A549 (cell line): ENCODE measurements at regions not wholly inside any gene's neighbourhood (a gene's known extent, or its start where the extent isn't known, plus 50 kb on each side); places are given as distances from the start of the nearest gene placed in this dataset.
"Not testable (repeated sequence)": the region's sequence is repeated elsewhere in the genome, so short reads cannot be mapped to it uniquely, and the experiment has no call there.

Experiments
- ATAC-seq, 2 experiments: fragments of 200-7000 bp in 1 of 2; fragments of >200 bp in 1 of 2; cut with Nextera tagmentation in 1 of 2; cut with Tn5 transposase in 1 of 2; 3 replicates each; pipeline versions ENCODE4 v1.8.0 to v1.9.1; 2018 to 2020; ENCODE audit warnings: mild to moderate bottlenecking in 1 of 2, moderate library complexity in 1 of 2
- CTCF ChIA-PET: fragments of 300-600 bp; sonication (Branson Sonifier 250); formaldehyde crosslinking; extraction: SDS; loops from one replicate; lab custom pipeline; 2021; ENCODE audit warnings: antibody characterized with exemption, inconsistent platforms; lab: Yijun Ruan, JAX
- POLR2A ChIA-PET: fragments of 350-600 bp; formaldehyde crosslinking; extraction: SDS; loops from one replicate; lab custom pipeline; 2021; ENCODE audit warnings: antibody characterized with exemption, inconsistent platforms; lab: Yijun Ruan, JAX
- DNase-seq, 2 experiments: peaks; one replicate each; pipeline versions ENCODE4 v3.0.0 to v3.0.0-alpha.2; 2011 to 2016; ENCODE audit warnings: low read depth in 1 of 2, low spot score in 1 of 2
- FAIRE-seq: peaks from 2 replicates; lab custom pipeline; 2011; peaks lifted over from hg19 to GRCh38; lab: Jason Lieb, UNC
- H3K27ac ChIP-seq, 2 experiments: fragments of >200 bp; sonication (Bioruptor Twin); formaldehyde crosslinking; 3 replicates each; pipeline ENCODE4 v1.5.1; 2016 to 2017
- H3K4me1 ChIP-seq: fragments of >200 bp; sonication (Bioruptor Twin); formaldehyde crosslinking; 3 replicates; pipeline ENCODE4 v1.6.1; 2016
- H3K4me2 ChIP-seq: fragments of >200 bp; sonication (Bioruptor Twin); formaldehyde crosslinking; 3 replicates; pipeline ENCODE4 v1.6.1; 2016
- H3K4me3 ChIP-seq: fragments of >200 bp; sonication (Bioruptor Twin); formaldehyde crosslinking; 3 replicates; pipeline ENCODE4 v1.5.1; 2016
- H3K9me3 ChIP-seq: fragments of >200 bp; sonication (Bioruptor Twin); formaldehyde crosslinking; 3 replicates; pipeline ENCODE4 v1.6.1; 2016
- CBX2 ChIP-seq: fragments of 200-600 bp; sonication (generic); IDR thresholded peaks from 2 replicates; pipeline ENCODE4 v1.6.1; 2016; ENCODE audit warnings: low read depth, mild to moderate bottlenecking, borderline replicate concordance
- E2F6 ChIP-seq: IDR thresholded peaks from 2 replicates; pipeline ENCODE4 v1.6.1; 2012; ENCODE audit warnings: low read depth, borderline replicate concordance
- FOSL2 ChIP-seq, 2 experiments: fragments of 450-650 bp in 1 of 2; fragments of >200 bp in 1 of 2; sonication (Bioruptor Twin) in 1 of 2; formaldehyde crosslinking; IDR thresholded peaks; 2 replicates each; pipeline versions ENCODE4 v1.5.0 to v1.6.1; 2016 to 2020; ENCODE audit warnings: mild to moderate bottlenecking in 1 of 2, moderate library complexity in 1 of 2
- GATA3 ChIP-seq: IDR thresholded peaks from 2 replicates; pipeline ENCODE4 v1.6.1; 2012; ENCODE audit warnings: borderline replicate concordance
- HEYL ChIP-seq: fragments of 250-450 bp; sonication (Bioruptor Pico); IDR thresholded peaks from 2 replicates; pipeline ENCODE4 v1.8.0; 2021; ENCODE audit warnings: mild to moderate bottlenecking, moderate library complexity
- JUN ChIP-seq, 2 experiments: fragments of >200 bp; sonication (Bioruptor Twin); formaldehyde crosslinking; IDR thresholded peaks; 2 replicates in 1 of 2; 3 replicates in 1 of 2; pipeline ENCODE4 v1.6.1; 2016 to 2017
- JUNB ChIP-seq: fragments of >200 bp; sonication (Bioruptor Twin); formaldehyde crosslinking; IDR thresholded peaks from 2 replicates; pipeline ENCODE4 v1.6.1; 2016
- MAFK ChIP-seq: fragments of 450-650 bp; IDR thresholded peaks from 2 replicates; pipeline ENCODE4 v1.6.1; 2014; ENCODE audit not compliant: partially characterized antibody
- NPAS2 ChIP-seq: fragments of 250-450 bp; sonication (Bioruptor Pico); IDR thresholded peaks from 2 replicates; pipeline ENCODE4 v1.8.0; 2022; ENCODE audit warnings: mild to moderate bottlenecking, moderate library complexity, borderline replicate concordance
- RAD21 ChIP-seq, 2 experiments: fragments of >200 bp in 1 of 2; sonication (Bioruptor Twin) in 1 of 2; formaldehyde crosslinking in 1 of 2; IDR thresholded peaks in 1 of 2; conservative IDR thresholded peaks in 1 of 2; 2 replicates in 1 of 2; 3 replicates in 1 of 2; pipeline ENCODE4 v1.6.1; 2012 to 2018; ENCODE audit warnings: inconsistent platforms in 1 of 2
- REST ChIP-seq: fragments of 200-600 bp; sonication (generic); IDR thresholded peaks from 2 replicates; pipeline ENCODE4 v1.6.1; 2016; ENCODE audit warnings: antibody characterized with exemption, mild to moderate bottlenecking, moderate library complexity
- RNF2 ChIP-seq: fragments of 200-600 bp; sonication (generic); IDR thresholded peaks from 2 replicates; pipeline ENCODE4 v1.6.1; 2016; ENCODE audit warnings: low read depth, mild to moderate bottlenecking, antibody characterized with exemption, moderate library complexity, borderline replicate concordance
- ZFP36 ChIP-seq: fragments of 450-650 bp; IDR thresholded peaks from 2 replicates; pipeline ENCODE4 v1.6.1; 2014; ENCODE audit warnings: borderline replicate concordance; ENCODE audit not compliant: partially characterized antibody
- WGBS: methylation state at CpG from one replicate; pipeline ENCODE4 v1.1.6; 2017; ENCODE audit errors: missing lambda C conversion rate; 5-methylcytosine and 5-hydroxymethylcytosine counted together

- Histone ChIP-seq H3K4me2 (no peak overlapping the region), H3K9me3 (no peaks in the 10 kb centered on the region), H3K4me1 (no peaks in the 10 kb centered on the region), H3K4me3 (no peak overlapping the region), H3K27ac (no peak overlapping the region)
- CTCF ChIA-PET = no interaction called here
- POLR2A ChIA-PET = no interaction called here
- DNase-seq (no peak), FAIRE-seq (no peak), ATAC-seq (no peak)
- no peak for TF ChIP-seq E2F6
- TF ChIP-seq JUN (IDR thresholded peaks at IDR 0.05) = no peak
- no peak for TF ChIP-seq CBX2
- no peak for TF ChIP-seq RAD21 (conservative IDR thresholded peaks at IDR 0.05 in 1 of 2, IDR thresholded peaks at IDR 0.05 in 1 of 2)
- TF ChIP-seq HEYL (CRISPR knock-in tag) = no peak
- TF ChIP-seq GATA3 = no peak
- TF ChIP-seq REST = no peak
Measured at GRCh38 chr4:137949746-137950145, 292.4 kb downstream of the SLC7A11 start.

GRCh38 chr4:137946453-137947174, 295.5 kb downstream of the SLC7A11 start:
- H3K4me2 ChIP-seq = no peak overlapping the region
- ATAC-seq = no peak
- no peaks in the 10 kb centered on the region for H3K9me3 ChIP-seq
- H3K4me3 ChIP-seq = no peak overlapping the region
- FAIRE-seq = no peak
- TF ChIP-seq ZFP36 (no peak), NPAS2 (CRISPR knock-in tag) (no peak), FOSL2 (IDR thresholded peaks at IDR 0.05) (no peak), FOSL2 (CRISPR knock-in tag; IDR thresholded peaks at IDR 0.05) (no peak), JUNB (no peak), RNF2 (no peak), REST (no peak), MAFK (no peak)
- ChIA-PET CTCF (no interaction called here), POLR2A (no interaction called here)
- H3K27ac ChIP-seq = no peak overlapping the region
- no peaks in the 10 kb centered on the region for H3K4me1 ChIP-seq
- 7% methylated on average over 1 of the region's 1 CpG for WGBS
- no peak for DNase-seq

GRCh38 chr4:137942815-137943214, 299.3 kb downstream of the SLC7A11 start:
- CTCF ChIA-PET = not testable (repeated sequence)

GRCh38 chr4:137942015-137942515, 300.1 kb downstream of the SLC7A11 start:
- H3K9me3 ChIP-seq, CTCF ChIA-PET, FAIRE-seq, H3K4me3 ChIP-seq, DNase-seq, H3K4me1 ChIP-seq, H3K27ac ChIP-seq, POLR2A ChIA-PET, H3K4me2 ChIP-seq, ATAC-seq: not testable (repeated sequence)
- no CpG with 5 or more reads among the region's 32 CpGs for WGBS

More at GRCh38 chr4:137942815-137943214, 299.3 kb downstream of the SLC7A11 start:
- DNase-seq, H3K27ac ChIP-seq, H3K4me1 ChIP-seq, H3K9me3 ChIP-seq, ATAC-seq, H3K4me3 ChIP-seq, POLR2A ChIA-PET, H3K4me2 ChIP-seq, FAIRE-seq: not testable (repeated sequence)
- 83% methylated on average over 13 of the region's 15 CpGs for whole genome bisulfite sequencing
